Osteoblast (primary cell): ENCODE measurements at regions not wholly inside any gene's neighbourhood (a gene's known extent, or its start where the extent isn't known, plus 50 kb on each side); places are given as distances from the start of the nearest gene placed in this dataset.

Experiments used
- DNase-seq: peaks from one replicate; pipeline ENCODE4 v3.0.0; 2011; ENCODE audit warnings: low spot score, mixed read lengths; ENCODE audit not compliant: insufficient read length; ENCODE audit errors: missing footprints
- H2AFZ ChIP-seq: 2 replicates; pipeline ENCODE4 v1.6.0; 2011; ENCODE audit warnings: mild to moderate bottlenecking, low read length
- H3K27ac ChIP-seq: 2 replicates; pipeline ENCODE4 v1.5.1; 2011; ENCODE audit warnings: mild to moderate bottlenecking, low read depth, low read length, moderate library complexity
- H3K27me3 ChIP-seq: 2 replicates; pipeline ENCODE4 v1.6.0; 2012; ENCODE audit warnings: mild to moderate bottlenecking, control low read depth, inconsistent platforms, low read length, moderate library complexity; ENCODE audit not compliant: insufficient read depth
- H3K36me3 ChIP-seq: 2 replicates; pipeline ENCODE4 v1.5.1; 2011; ENCODE audit warnings: mild to moderate bottlenecking, low read length, control low read depth, moderate library complexity; ENCODE audit not compliant: insufficient read depth
- H3K4me1 ChIP-seq: 2 replicates; pipeline ENCODE4 v1.5.1; 2011; ENCODE audit warnings: mild to moderate bottlenecking, low read length, control low read depth, moderate library complexity; ENCODE audit not compliant: insufficient read depth
- H3K4me2 ChIP-seq: 2 replicates; pipeline ENCODE4 v1.6.0; 2011; ENCODE audit warnings: mild to moderate bottlenecking, low read length; ENCODE audit not compliant: insufficient read depth
- H3K4me3 ChIP-seq: fragments of 200-600 bp; sonication (generic); 3 replicates; pipeline ENCODE4 v1.5.1; 2012; ENCODE audit warnings: mild to moderate bottlenecking, low read length, inconsistent platforms; ENCODE audit not compliant: insufficient read depth
- H3K79me2 ChIP-seq: 2 replicates; pipeline ENCODE4 v1.6.0; 2012; ENCODE audit warnings: mild to moderate bottlenecking, low read length, control low read depth, inconsistent platforms; ENCODE audit not compliant: insufficient read depth
- H3K9me3 ChIP-seq: 2 replicates; pipeline ENCODE4 v1.5.1; 2011; ENCODE audit warnings: low read depth, low read length, control low read depth
- H4K20me1 ChIP-seq: 2 replicates; pipeline ENCODE4 v1.6.0; 2012; ENCODE audit warnings: mild to moderate bottlenecking, low read length, control low read depth; ENCODE audit not compliant: insufficient read depth
- CTCF ChIP-seq: IDR thresholded peaks from 2 replicates; pipeline ENCODE4 v1.5.1; 2011; ENCODE audit warnings: mild to moderate bottlenecking, low read depth, low read length, moderate library complexity; ENCODE audit errors: extremely low read depth

- Histone ChIP-seq H3K4me3 (no peak overlapping the region), H3K79me2 (no peaks in the 10 kb centered on the region), H3K27ac (no peak overlapping the region), H3K4me2 (no peak overlapping the region), H3K27me3 (no peaks in the 10 kb centered on the region), H2AFZ (no peak overlapping the region), H3K9me3 (peaks cover 3% of the 10 kb centered on the region), H4K20me1 (no peaks in the 10 kb centered on the region), H3K4me1 (no peaks in the 10 kb centered on the region), H3K36me3 (no peaks in the 10 kb centered on the region)
- TF ChIP-seq CTCF, result no peak
- DNase-seq, result peak; percentile 67
Observed at GRCh38 chr2:16170675-16171424, 230.5 kb downstream of the MYCN start.

GRCh38 chr2:16169381-16169960 lies 229.1 kb downstream of the MYCN start:
- no peaks in the 10 kb centered on the region for H3K27me3 ChIP-seq
- no peaks in the 10 kb centered on the region for H3K36me3 ChIP-seq
- no peaks in the 10 kb centered on the region for H4K20me1 ChIP-seq
- no peak overlapping the region for H3K4me2 ChIP-seq
- H3K4me3 ChIP-seq, result no peak overlapping the region
- H3K4me1 ChIP-seq, result no peaks in the 10 kb centered on the region
- no peaks in the 10 kb centered on the region for H3K79me2 ChIP-seq
- H3K9me3 ChIP-seq, result no peaks in the 10 kb centered on the region
- DNase-seq, result no peak
- no peak overlapping the region for H3K27ac ChIP-seq
- TF ChIP-seq CTCF, result no peak
- H2AFZ ChIP-seq, result no peak overlapping the region

GRCh38 chr2:16168506-16169264 lies 228.3 kb downstream of the MYCN start:
- TF ChIP-seq CTCF, result no peak

GRCh38 chr2:16167870-16168426 lies 227.6 kb downstream of the MYCN start:
- Histone ChIP-seq H4K20me1 (no peaks in the 10 kb centered on the region), H3K9me3 (no peaks in the 10 kb centered on the region), H3K27me3 (no peaks in the 10 kb centered on the region), H3K4me2 (no peak overlapping the region), H2AFZ (no peak overlapping the region), H3K4me1 (no peaks in the 10 kb centered on the region), H3K79me2 (no peaks in the 10 kb centered on the region), H3K36me3 (no peaks in the 10 kb centered on the region), H3K4me3 (no peak overlapping the region), H3K27ac (no peak overlapping the region)
- DNase-seq, result no peak
- no peak for TF ChIP-seq CTCF

More at GRCh38 chr2:16168506-16169264, 228.3 kb downstream of the MYCN start:
- H3K9me3 ChIP-seq, result no peaks in the 10 kb centered on the region
- H3K4me3 ChIP-seq, result no peak overlapping the region
- H3K27me3 ChIP-seq, result no peaks in the 10 kb centered on the region
- no peaks in the 10 kb centered on the region for H3K79me2 ChIP-seq
- H3K4me1 ChIP-seq, result no peaks in the 10 kb centered on the region
- DNase-seq, result no peak
- H3K4me2 ChIP-seq, result no peak overlapping the region
- no peaks in the 10 kb centered on the region for H4K20me1 ChIP-seq
- no peak overlapping the region for H3K27ac ChIP-seq
- no peaks in the 10 kb centered on the region for H3K36me3 ChIP-seq
- H2AFZ ChIP-seq, result no peak overlapping the region
